Fibroblast of peridontal ligament (primary cell): ENCODE measurements at regions not wholly inside any gene's neighbourhood (a gene's known extent, or its start where the extent isn't known, plus 50 kb on each side); places are given as distances from the start of the nearest gene placed in this dataset.
"Not testable (repeated sequence)": the region's sequence is repeated elsewhere in the genome, so short reads cannot be mapped to it uniquely, and the experiment has no call there.

Source experiments
- DNase-seq: peaks from one replicate; pipeline ENCODE4 v3.0.0-alpha.2; 2010; ENCODE audit errors: extremely low read depth

GRCh38 chr12:73506611-73507010, 1031.0 kb upstream of the ATXN7L3B start:
- no peak for DNase-seq

DNA sequence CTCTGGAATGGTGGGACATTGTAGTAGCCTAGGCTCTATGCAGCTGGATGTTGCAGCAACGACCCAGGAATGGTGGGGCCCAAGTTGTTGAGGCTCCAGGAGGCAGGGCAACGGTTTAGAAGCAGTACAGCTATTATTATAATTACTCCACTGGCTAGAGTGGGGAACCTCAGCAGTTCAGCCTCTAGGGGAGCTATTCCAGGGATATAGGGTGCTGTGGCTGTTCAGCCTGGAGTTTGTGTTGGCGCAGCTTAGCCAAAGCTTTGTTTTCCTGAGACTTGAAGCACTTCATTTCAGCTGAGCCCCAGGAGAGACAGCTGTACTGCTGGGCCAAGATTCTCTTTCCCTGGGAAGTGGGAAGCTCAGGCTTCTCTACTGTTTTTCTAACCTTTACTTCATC, 1023.0 kb upstream of the ATXN7L3B start:
- no peak for DNase-seq

DNA sequence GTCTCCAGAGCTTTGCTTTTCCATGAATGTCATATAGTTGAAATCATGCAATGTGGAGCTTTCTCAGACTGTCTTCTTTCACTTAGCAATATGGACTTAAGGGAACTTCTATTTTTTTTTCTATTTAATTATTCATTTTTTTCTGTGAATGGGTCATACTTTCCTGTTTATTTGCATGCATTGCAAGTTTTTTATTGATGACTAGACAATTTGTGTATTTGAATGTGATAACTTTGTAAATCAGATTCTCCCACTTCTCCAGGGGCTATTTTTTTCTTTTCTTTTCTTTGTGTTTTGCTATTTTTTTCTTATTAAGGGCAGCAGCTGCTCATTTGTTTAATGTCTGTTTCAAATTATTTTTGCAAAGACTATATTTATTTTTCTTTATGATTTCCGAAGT, 1019.8 kb upstream of the ATXN7L3B start:
- no peak for DNase-seq

DNA sequence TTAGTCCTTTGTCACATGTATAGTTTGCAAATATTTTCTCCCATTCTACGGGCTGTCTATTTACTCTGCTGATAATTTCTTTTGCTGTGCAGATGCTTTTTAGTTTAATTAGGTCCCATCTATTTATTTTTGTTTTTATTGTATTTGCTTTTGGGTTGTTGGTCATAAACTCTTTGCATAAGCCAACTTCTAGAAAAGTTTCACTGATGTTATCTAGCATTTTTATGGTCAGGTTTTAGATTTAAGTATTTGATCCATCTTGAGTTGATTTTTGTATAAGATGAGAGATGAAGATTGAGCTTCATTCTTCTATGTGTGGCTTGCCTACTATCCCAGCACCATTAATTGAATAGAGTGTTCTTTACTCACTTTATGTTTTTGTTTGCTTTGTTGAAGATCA, 1008.4 kb upstream of the ATXN7L3B start:
- no peak for DNase-seq

GRCh38 chr12:73529954-73530353, 1007.7 kb upstream of the ATXN7L3B start:
- DNase-seq: no peak

DNA sequence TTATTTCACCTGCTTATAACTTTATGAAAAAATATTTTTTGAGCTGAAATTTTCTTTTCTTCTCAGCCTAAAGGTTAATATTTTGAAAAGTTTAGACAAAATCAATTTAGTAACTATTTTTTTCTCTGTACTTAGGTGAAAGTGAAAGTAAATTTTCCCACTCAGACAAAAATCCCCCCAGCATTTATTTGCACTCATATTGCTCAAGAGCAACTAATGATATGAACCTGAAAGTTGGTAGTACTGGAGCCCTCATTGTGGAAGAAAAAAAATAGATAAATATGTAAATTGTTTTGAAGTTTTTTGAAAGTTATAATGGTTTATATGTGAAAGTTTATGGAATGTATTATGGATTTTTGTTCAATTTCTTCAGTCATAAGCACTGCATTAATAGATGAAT, 1005.9 kb upstream of the ATXN7L3B start:
- DNase-seq: no peak

GRCh38 chr12:73547421-73547820, 990.2 kb upstream of the ATXN7L3B start:
- no peak for DNase-seq

DNA sequence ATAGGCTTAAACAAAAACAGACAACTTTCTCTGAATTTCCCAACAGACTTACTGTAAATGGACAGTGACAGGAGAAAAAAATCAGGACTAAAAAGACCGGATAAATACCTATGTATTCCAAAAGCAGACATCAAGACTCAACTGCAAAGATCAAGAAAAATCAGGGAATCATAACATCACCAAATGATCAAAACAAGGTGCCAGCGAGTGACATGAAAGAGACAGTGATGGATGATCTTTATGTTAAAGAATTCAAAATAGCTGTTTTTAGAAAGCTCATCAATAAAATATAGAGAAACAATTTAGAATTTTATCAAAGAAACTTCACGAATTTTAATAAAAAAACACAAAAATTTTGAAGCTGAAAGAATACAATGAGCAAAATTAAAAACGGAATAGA, 952.5 kb upstream of the ATXN7L3B start:
- no peak for DNase-seq

DNA sequence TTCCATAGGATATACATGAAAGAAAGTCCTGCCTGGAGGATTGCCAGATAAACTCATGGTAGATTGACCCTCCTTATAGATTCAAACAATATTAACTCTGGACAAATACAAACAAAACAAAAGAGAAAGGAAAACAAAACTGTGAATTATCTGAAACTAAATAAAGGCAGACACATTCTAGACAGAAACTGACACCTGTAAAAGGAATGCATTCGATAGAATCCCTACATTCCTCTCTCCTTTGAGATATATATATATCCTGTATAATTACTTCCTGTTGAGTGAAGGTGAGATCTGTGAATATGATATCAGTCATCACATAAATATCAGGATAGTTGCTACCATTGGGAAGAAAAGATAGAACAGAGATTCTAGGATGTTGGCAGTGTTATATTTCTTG, 948.4 kb upstream of the ATXN7L3B start:
- no peak for DNase-seq

GRCh38 chr12:73598626-73599025, 939.0 kb upstream of the ATXN7L3B start:
- no peak for DNase-seq

- DNase-seq: no peak
These were observed 938.4 kb upstream of the ATXN7L3B start for GRCh38 chr12:73599268-73599667.

DNA sequence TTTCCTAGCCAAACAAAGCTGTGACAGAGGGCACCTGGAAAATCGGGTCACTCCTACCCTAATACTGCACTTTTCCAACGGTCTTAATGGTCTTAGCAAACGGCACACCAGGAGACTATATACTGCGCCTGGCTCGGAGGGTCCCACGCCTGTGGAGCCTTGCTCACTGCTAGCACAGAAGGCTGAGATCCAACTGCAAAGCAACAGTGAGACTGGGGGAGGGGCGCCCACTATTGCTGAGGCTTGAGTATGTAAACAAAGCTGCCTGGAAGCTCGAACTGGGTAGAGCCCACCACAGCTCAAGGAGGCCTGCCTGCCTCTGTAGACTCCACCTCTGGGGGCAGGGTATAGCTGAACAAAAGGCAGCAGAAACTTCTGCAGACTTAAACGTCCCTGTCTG, 931.7 kb upstream of the ATXN7L3B start:
- DNase-seq: not testable (repeated sequence)

DNA sequence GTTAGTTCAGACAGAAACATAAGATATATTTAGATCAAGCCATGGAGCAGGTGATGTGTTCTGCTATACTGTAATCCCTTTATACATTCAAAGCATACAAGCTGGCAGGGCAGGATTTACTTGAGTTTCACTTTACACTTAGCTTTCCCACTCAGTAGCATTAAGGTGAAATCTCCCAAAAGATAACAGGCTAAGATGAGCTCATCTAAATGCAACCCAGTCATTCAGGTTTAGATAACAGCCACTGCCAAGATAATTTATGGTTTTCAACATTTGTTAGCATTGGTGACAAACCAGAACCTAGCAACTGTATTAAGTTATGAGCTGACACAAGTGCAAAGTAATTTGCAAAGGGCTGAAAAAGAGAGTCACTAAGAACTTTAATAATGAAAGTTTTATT, 925.1 kb upstream of the ATXN7L3B start:
- no peak for DNase-seq

DNA sequence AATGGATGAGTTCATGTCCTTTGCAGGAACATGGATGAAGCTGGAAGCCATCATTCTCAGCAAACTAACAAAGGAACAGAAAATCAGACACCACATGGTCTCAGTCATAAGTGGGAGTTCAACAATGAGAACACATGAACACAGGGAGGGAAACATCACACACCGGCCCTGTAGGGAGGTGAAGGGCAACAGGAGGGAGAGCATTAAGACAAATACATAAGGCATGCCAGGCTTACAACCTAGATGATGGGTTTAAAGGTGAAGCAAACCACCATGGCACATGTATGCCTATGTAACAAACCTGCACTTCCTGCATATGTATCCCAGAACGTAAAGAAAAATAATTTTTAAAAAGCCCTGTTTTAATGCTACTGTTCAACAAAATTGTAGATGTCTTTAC, 914.2 kb upstream of the ATXN7L3B start:
- no peak for DNase-seq

- DNase-seq: no peak
These were observed 912.4 kb upstream of the ATXN7L3B start for GRCh38 chr12:73625226-73625625.

GRCh38 chr12:73629171-73629570, 908.5 kb upstream of the ATXN7L3B start:
- DNase-seq: no peak

GRCh38 chr12:73629893-73630831, 907.5 kb upstream of the ATXN7L3B start:
- DNase-seq: no peak

GRCh38 chr12:73632191-73632590, 905.4 kb upstream of the ATXN7L3B start:
- no peak for DNase-seq

DNA sequence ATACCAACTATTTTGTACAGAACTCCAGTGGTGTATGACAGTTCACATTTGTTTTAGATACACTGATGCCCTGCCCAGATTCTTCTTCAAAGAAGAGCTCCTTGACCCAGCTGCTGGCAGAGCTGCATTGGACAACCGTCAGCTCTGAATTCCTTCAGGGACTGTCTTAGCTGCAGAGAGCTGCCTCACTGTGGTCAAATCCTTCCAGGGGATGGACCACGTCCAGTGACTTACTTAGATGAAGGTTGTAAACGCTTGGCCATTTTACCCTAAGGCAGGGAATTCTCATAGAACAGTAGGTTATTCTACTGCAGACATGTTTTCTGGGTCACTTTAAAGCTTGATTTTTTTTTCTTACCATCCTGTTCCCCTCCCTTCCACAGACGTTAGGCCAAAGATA, 905.0 kb upstream of the ATXN7L3B start:
- DNase-seq: no peak

DNA sequence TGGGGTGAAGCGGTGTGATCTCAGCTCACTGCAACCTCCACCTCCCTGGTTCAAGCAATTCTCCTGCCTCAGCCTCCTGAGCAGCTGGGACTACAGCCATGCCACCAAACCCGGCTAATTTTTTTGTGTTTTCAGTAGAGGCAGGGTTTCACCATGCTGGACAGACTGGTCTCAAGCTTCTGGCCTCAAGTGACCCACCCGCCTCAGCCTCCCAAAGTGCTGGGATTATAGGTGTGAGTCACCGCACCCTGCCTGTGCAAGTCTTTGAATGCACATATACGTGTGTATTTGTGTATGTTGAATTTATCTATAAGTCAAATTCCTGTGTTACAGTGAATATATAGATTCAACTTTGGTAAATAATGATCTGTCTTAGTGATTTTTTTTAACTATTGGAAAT, 898.2 kb upstream of the ATXN7L3B start:
- not testable (repeated sequence) for DNase-seq

DNA sequence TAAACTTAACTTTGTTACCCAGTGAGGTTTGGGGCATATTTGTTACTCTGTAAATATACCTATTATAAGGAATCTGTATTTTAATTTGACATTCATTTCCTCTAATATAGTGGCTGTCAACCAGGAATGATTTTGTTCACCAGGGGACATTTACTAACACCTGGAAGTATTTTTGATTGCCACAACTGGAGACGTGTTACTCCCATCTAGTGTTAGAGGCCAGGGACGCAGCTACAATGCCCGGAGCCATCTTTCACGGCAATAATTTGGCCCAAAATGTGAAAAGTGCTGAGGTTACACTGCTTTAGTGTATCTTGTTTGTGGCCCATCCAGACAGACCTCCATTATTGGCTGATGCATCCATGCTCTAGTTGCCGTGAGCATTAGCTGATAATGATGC, 881.3 kb upstream of the ATXN7L3B start:
- DNase-seq: no peak

DNA sequence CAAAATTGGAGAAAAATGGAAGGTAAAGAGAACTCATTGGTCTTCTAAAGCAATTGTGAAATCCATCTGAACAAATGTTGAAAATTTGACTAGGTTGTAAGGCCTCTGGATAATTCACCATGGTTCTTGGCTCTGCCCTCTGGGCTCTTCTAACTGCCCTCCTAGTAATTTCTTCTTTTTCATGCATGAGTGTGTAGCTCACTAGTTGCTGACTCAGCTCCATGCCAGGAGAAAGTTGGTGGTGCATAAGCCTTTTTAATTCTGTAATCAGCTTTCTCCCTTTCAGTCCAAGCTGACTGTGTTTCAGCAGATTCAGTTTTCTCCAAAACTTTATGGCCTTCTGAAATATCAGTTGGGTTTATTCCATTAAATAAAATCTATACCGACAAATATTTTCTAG, 877.8 kb upstream of the ATXN7L3B start:
- no peak for DNase-seq

GRCh38 chr12:73665193-73665592, 872.4 kb upstream of the ATXN7L3B start:
- DNase-seq: no peak

- not testable (repeated sequence) for DNase-seq
These were observed 866.1 kb upstream of the ATXN7L3B start for GRCh38 chr12:73671550-73671949.
